ENCODE measurements at regions not wholly inside any gene's neighbourhood (a gene's known extent, or its start where the extent isn't known, plus 50 kb on each side); places are given as distances from the start of the nearest gene placed in this dataset.

GRCh38 chr14:22481546-22481945, 107.5 kb downstream of the DAD1 start:
- in situ Hi-C loops (cut with HindIII; ENCODE audit: low pct_ligation_motif_present, low pct_unique_long_range_greater_than_20kb, low sequenced_read_pairs), result no loop called here

DNA sequence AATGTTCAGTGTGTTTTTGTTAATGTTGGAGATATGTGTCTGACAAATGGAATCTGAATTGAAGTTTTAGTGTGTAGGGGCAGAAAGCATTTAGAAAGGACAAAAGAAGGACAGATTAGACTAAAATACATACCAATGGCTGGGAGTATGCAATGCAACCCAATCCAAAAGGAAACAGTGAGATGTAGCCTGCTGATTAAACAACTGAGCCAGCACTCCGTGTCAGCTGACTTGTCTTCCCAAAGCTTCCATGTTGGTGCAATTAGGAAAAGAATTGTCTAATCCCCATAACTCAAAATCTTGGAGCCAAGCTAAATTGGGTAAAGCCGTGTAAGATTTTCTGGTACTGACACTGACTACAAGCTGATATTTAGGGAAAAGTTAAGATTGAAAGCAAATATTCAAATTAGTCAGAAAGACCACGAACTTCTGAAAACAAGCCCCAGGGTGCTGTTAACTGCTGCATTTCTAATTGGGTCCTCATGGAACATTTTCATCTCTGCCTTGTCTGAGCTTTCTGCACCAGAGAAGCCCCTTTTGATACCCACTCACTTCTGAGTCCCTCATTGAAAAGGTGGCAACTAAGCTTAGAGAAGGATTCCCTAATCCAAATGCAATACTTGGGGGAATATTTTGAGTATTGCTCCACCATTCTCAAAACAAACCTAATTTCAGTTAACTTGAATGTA, 109.1 kb downstream of the DAD1 start:
- in situ Hi-C loops (cut with HindIII; ENCODE audit: low pct_ligation_motif_present, low pct_unique_long_range_greater_than_20kb, low sequenced_read_pairs), result no loop called here
- DNase-seq, result no peak

More at GRCh38 chr14:22481546-22481945, 107.5 kb downstream of the DAD1 start:
- DNase-seq, result no peak

GRCh38 chr14:22479132-22479531, 109.9 kb downstream of the DAD1 start:
- DNase-seq, result no peak
- in situ Hi-C loops (cut with HindIII; ENCODE audit: low pct_ligation_motif_present, low pct_unique_long_range_greater_than_20kb, low sequenced_read_pairs), result no loop called here

- in situ Hi-C loops (cut with HindIII; ENCODE audit: low pct_ligation_motif_present, low pct_unique_long_range_greater_than_20kb, low sequenced_read_pairs), result no loop called here
- DNase-seq, result no peak
Measured at GRCh38 chr14:22478670-22479069, 110.4 kb downstream of the DAD1 start.

DNA sequence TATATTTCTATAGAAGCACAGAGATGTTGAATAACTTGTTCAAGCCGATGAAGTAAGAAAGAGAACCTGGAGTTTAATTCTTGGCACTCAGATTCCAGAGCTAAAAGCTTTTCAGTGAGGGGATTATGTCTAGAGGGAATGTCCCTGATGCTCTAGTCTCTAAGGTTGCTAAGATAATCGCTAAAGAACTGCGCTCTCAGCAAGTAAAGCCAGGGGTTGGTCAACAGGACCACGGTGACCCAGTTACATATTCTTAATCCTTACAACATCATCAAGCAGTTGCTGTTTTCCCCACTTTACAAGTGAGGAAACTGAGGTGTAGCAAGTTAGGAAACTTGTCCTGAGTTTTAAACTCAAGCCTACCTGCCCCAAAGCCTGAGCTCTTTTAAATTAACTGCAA, 110.8 kb downstream of the DAD1 start:
- no peak for DNase-seq
- in situ Hi-C loops (cut with HindIII; ENCODE audit: low pct_ligation_motif_present, low pct_unique_long_range_greater_than_20kb, low sequenced_read_pairs), result no loop called here

- in situ Hi-C loops (cut with HindIII; ENCODE audit: low pct_ligation_motif_present, low pct_unique_long_range_greater_than_20kb, low sequenced_read_pairs), result no loop called here
- DNase-seq, result no peak
Measured at GRCh38 chr14:22477569-22478194, 111.3 kb downstream of the DAD1 start.

DNA sequence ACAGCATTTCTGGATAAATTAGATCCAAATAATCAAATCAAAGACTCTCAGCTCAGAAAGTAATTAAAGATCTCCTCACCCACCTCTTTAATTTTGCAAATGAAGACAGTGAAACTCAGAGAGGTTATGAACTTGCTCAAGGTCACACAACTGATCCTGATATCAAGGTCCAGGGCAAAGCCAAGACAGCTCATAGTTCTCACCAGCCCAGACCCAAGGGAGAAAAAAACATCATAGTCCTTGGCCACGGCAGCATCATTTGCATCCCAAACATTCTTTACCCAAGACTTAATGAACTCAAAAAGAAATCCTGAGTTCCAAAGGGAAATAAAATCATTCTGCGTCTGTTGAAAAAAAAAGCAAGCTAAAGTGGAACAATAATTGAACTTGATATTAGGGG, 112.1 kb downstream of the DAD1 start:
- in situ Hi-C loops (cut with HindIII; ENCODE audit: low pct_ligation_motif_present, low pct_unique_long_range_greater_than_20kb, low sequenced_read_pairs), result no loop called here
- no peak for DNase-seq

DNA sequence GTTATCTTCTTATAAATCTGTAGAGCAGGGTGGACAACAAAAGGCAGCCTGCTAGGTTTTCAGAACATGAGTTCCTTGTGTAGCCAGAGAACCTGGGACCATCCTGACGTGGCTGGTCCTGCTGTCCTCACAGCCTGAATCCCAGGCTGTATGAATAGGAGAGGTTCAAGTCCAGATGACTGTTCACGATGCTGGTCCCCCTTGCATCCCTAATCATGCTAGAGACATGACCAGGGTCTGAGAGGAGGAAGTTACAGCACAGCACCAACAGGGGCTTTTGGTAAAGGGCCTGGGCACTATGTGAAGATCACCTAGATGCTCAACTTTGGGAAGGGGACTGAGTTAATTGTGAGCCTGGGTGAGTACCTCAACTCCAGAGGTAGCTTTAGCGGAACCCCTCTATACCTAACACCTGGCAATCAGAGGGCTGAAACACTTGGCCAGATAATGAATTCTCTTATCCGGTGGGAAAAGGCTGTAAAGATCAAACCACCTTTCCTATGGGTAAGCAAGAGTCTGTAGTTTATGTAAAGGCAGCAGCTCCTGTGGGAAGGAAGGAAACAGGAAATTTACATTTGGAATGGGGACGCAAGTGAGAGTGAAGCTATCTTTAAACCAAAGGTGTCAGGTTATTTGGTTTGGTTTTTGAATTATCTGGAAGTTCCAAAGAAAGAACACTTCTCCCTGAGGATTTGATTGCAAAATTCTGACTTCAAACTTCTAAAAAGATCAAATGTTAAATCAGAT, 112.8 kb downstream of the DAD1 start:
- no peak for DNase-seq

DNA sequence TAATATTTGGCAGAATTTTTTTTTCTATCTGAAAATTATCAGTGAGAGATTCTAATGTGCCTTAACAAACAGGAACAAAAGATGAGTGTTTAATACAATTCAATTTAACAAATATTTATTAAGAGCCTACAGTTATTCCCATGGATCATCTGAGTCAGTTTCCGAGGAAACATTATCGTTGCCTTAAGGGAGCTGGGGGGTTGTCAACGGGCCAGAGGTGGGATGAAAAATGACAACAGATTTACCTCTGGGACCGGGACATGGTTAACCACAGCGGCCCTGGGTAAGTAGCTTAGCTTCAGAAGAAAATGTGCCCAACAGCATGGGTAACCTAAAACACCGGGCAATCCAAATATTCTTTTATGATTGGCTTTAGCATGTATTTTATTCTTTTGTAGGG, 113.6 kb downstream of the DAD1 start:
- in situ Hi-C loops (cut with HindIII; ENCODE audit: low pct_ligation_motif_present, low pct_unique_long_range_greater_than_20kb, low sequenced_read_pairs), result no loop called here
- no peak for DNase-seq

More for the DNA sequence above, 112.8 kb downstream of the DAD1 start:
- in situ Hi-C loops (cut with HindIII; ENCODE audit: low pct_ligation_motif_present, low pct_unique_long_range_greater_than_20kb, low sequenced_read_pairs), result no loop called here

DNA sequence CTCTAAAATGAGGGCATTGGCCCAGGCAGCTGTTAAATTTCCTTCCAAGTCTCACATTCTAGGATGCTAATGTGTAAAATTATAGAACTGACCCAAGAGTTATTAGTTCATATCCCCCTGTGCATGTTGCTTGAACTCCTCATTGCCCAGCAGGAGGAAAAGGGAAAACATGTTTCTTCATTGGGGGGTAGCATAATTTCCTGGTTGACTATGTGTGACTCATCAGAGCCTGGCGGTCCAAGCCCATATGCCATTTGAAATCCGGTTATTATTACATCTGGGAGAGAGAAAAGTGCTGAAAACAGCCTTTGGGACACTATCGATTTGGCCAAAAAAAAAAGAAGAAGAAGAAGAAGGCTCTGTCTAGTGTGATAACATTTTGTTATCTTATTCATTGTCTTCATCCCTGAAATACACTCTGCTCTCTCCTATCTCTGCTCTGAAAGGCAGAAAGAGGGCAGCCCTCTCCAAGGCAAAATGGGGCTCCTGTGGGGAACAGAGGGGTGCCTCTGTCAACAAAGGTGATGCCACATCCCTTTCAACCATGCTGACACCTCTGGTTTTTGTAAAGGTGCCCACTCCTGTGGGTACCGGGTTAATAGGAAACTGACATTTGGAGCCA, 114.2 kb downstream of the DAD1 start:
- DNase-seq, result no peak
- in situ Hi-C loops (cut with HindIII; ENCODE audit: low pct_ligation_motif_present, low pct_unique_long_range_greater_than_20kb, low sequenced_read_pairs), result no loop called here

DNA sequence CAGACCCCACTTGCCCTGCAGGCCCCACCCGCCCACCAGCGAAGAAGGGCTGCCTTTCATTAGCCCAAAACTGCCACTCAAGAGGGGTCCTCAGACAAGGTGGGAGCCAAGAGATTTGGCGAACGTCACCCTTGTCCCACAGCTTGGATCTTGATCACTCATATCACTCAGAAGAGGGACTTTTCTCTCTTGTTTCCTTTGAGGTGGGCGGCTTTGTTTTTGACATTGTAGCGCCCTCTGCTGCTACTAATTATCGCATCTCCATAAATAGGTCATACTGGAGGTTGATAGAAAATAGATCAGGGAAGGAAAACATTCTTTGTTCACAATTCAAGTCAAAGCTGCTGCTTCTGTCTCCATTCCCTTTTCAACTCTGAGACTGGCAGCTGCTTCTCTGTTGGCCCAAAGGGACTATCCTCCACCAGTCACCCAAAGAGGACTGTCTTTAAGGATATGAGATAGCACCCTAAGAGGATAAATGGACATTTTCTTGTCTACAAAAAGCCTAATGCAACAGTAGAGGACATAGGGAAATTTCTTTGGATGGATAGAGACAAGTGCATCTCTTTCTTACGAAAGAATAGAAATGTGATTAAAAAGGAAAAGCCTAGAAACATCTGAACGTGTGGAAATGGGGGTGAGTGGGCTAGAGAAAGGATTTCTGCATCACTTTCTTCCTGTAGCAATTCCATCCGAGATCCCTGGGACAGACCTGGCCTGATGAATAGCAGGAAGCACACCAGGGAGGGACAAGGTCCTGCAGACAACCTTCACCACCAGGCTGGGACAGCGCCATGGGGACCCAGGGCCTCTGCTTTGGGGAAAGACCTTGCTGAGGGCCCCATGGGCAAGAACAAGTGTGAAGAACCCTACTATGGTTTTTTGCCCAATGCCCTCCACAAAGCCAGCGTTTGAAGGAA, 115.8 kb downstream of the DAD1 start:
- peak; percentile 51 for DNase-seq
- in situ Hi-C loops (cut with HindIII; ENCODE audit: low pct_ligation_motif_present, low pct_unique_long_range_greater_than_20kb, low sequenced_read_pairs), result no loop called here

GRCh38 chr14:22472466-22472865, 116.6 kb downstream of the DAD1 start:
- in situ Hi-C loops (cut with HindIII; ENCODE audit: low pct_ligation_motif_present, low pct_unique_long_range_greater_than_20kb, low sequenced_read_pairs), result no loop called here
- no peak for DNase-seq

- DNase-seq, result no peak
- in situ Hi-C loops (cut with HindIII; ENCODE audit: low pct_ligation_motif_present, low pct_unique_long_range_greater_than_20kb, low sequenced_read_pairs), result no loop called here
Measured at GRCh38 chr14:22471545-22472121, 117.4 kb downstream of the DAD1 start.

GRCh38 chr14:22469538-22470303, 119.3 kb downstream of the DAD1 start:
- in situ Hi-C loops (cut with HindIII; ENCODE audit: low pct_ligation_motif_present, low pct_unique_long_range_greater_than_20kb, low sequenced_read_pairs), result no loop called here
- DNase-seq, result no peak

GRCh38 chr14:22468830-22469229, 120.2 kb downstream of the DAD1 start:
- in situ Hi-C loops (cut with HindIII; ENCODE audit: low pct_ligation_motif_present, low pct_unique_long_range_greater_than_20kb, low sequenced_read_pairs), result no loop called here
- DNase-seq, result no peak

DNA sequence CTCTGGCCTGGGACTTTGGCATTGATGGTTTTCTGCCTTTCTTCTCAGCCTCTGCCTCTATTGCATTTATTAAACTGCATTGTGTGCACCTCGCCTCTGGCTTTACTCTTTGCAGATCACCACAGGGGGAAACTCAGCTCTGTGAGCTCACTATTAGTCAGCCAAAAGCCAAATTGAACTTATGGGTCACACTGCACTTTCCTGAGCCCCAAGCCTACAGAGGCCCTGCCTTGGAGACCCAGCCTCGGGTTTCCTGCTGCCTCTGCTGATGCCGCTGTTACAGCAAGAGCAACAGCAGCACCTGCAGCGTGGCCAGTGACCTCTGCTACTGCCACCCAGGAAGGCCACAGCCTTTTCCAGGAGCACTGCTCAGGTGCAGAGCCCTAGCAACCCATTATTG, 122.5 kb downstream of the DAD1 start:
- no peak for DNase-seq
- in situ Hi-C loops (cut with HindIII; ENCODE audit: low pct_ligation_motif_present, low pct_unique_long_range_greater_than_20kb, low sequenced_read_pairs), result no loop called here

- in situ Hi-C loops (cut with HindIII; ENCODE audit: low pct_ligation_motif_present, low pct_unique_long_range_greater_than_20kb, low sequenced_read_pairs), result no loop called here
- no peak for DNase-seq
Measured at GRCh38 chr14:22465201-22465840, 123.7 kb downstream of the DAD1 start.
